NCI-H1417 treated with DMSO at 0.1 percent for 48 hours (cell line): ENCODE measurements at regions not wholly inside any gene's neighbourhood (a gene's known extent, or its start where the extent isn't known, plus 50 kb on each side); places are given as distances from the start of the nearest gene placed in this dataset.

Source experiments
- DNase-seq: peaks from one replicate; lab custom pipeline; 2025; lab: John Stamatoyannopoulos, UW

GRCh38 chr2:64338910-64339500 is 115.0 kb upstream of the LGALSL start:
- DNase-seq, result no peak

GRCh38 chr2:64341461-64341860 is 112.5 kb upstream of the LGALSL start:
- no peak for DNase-seq

DNA sequence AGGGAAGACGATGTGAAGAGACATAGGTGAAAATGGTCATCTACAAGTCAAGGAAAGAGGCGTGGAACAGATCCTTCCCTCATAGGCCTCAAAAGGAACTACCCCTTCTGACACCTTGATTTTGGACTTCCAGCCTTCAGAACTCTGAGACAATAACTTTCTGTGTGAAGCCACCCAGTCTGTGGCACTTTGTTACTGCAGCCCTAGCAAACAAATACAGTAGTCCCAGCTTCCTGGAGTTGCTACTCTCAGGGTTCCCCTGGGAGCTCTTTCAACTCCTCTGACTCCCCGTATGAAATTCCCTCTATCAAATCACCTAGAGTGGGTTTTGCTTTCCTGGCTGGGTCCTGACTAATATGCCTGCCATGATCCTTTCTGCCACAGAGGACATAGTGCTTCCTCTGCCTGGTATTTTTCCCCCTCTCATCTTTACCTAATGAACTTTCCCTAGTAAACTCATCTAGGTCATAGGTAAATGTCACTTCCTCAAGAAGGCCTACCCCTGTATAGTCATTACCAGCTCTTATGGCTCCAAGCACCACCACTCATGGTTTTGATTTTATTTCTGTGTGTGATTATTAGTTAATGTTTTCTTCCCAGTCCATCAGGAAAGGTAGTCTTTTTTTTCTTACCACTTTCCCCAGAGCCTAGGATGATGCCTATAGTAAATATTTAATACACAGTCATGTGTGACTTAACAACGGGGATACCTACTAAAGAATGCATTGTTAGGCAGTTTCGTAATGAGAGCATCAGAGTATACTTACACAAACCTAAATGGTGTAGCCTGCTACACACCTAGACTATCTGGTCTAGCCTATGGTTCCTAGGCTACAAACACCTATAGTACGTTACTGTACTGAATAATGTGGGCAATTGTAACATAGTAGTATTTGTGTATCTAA is 111.5 kb upstream of the LGALSL start:
- no peak for DNase-seq

GRCh38 chr2:64344999-64345576 is 108.9 kb upstream of the LGALSL start:
- DNase-seq, result no peak

- DNase-seq, result no peak
Measured at GRCh38 chr2:64345998-64346397, 108.0 kb upstream of the LGALSL start.

- DNase-seq, result no peak
Measured at GRCh38 chr2:64348386-64349130, 105.4 kb upstream of the LGALSL start.

GRCh38 chr2:64349131-64349530 is 104.8 kb upstream of the LGALSL start:
- no peak for DNase-seq

- no peak for DNase-seq
Measured at GRCh38 chr2:64350996-64351395, 103.0 kb upstream of the LGALSL start.

DNA sequence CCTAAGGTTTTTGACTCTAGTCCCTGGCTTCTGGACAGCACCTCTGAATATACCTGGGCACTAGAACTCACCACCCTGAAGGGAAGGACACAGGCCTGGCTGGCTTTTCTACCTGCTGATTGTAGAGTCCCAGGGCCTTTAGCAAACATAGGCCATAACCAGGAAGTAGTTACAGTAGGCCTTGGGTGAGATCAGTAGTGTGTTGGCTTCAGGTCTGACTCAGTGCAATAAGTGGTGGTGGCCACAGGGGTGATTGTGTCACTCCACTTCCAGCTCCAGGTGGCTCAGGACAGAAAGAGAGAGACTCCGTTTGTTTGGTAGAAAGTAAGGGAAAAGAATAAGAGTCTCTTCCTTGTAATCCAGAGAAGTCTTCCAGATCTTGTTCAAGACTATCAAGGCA is 101.7 kb upstream of the LGALSL start:
- DNase-seq, result no peak

DNA sequence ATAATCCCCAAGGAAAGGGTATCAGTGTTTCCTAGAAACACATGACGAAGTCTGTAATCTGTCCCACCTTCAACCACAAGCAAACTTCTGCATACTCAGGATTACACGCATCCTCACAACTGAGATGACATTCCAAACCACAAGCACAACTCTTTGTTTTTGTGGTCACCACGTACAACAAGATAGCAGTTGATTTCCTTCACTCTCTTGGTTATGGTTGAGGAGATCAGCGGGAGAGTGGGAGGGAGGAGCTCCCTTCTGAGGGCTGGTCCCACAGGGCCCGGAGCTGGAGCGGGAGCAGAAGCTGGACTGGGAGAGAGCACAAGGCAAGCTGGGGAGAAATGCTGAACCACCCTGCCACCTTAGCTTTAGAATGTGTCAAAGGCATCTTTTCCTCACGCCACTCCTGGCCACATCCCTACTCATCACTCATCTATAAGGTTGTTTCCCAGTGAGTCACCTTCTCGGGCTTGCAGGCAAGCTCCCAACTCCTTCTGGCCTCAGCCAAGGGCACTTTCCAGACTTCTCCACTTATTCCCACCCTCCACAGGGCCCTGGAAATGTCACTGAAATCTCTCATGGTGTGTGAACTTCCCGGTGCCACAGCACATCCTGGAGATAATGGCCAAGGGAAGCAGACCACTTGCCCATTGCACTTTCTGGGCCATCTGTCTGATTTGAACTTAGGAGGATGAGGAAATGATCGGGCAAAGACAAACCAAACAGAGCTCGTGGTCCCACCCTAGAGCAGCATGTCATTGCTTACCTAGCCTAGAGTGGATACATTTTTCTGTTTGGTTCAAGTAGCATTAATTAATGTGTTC is 98.9 kb upstream of the LGALSL start:
- DNase-seq, result no peak

- DNase-seq, result no peak
Measured at GRCh38 chr2:64356906-64357305, 97.1 kb upstream of the LGALSL start.

GRCh38 chr2:64359171-64359891 is 94.6 kb upstream of the LGALSL start:
- no peak for DNase-seq

DNA sequence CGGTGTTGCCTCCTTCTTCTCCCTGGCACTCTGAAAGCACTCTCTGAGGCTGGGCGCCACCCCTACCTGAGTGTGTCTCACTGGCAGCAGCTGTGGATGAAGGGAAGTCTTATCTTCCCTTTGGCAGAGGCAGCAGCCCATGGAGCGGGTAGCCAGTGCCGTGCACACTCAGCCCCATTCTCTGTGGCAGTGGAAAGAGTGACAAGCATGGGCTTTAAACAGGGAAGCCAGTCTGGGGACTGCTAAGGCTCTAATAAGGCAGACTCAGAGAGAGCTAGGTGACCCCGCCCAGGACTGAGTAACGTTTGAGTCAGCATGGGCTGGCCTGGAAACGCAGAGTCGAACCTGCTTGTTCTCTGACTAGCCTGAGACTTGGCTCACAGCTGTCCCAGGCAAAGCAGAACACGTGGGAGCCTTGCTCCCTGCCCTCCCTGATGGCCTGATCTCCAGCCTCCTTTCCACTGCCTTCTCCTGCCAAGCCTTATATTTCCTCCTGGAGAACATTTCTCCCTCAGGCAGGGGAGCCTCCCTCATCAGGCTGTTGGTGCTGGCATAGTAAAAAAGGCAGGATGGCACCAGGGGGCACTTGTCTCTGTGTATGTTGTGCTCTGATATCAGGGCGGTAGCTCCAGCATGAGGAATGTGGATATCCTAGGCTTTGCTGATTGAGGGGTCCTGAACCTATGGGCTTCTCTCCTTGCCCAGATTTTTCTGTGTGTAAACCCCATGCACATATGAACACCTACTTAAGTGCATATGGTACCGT is 93.9 kb upstream of the LGALSL start:
- no peak for DNase-seq

GRCh38 chr2:64361151-64361938 is 92.6 kb upstream of the LGALSL start:
- no peak for DNase-seq

- no peak for DNase-seq
Measured at GRCh38 chr2:64362562-64363026, 91.4 kb upstream of the LGALSL start.

DNA sequence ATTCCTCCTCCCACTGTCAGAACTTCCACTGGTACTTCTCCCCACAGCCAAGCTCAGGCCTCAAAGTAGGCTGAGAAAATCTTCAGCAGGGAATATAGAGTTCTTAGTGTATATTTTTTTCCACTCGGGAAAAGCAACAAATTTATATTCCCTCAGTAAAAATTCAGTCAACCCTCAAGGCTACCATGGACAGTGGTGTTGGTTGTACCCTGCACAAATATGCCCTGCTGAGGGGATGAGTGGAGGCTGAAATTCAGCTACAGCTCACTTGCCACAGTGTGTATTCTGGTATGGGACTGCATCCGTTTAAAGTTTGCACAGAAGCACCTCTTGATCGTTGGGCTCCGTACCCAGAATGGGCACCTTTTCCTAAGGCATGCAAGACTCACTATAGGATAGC is 90.8 kb upstream of the LGALSL start:
- no peak for DNase-seq

DNA sequence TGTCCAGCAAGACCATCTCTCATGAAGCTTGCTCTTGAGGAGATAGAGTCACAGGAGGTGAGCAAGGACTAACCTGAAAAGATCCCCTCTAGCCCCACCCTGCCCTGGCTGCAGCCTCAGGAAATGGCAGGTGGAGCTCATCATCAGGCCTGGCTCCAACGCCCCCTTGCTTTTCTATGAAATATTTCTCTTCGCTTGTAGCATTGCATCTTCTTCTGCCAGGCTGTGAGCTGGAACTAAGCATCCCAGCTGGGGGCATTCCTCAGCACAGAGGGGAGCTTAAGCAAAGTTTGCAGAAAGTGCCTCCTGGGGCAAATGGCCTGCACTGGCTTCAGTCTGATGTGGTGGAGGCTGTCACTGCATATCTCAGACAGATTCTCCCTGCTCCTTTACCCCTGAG is 90.1 kb upstream of the LGALSL start:
- no peak for DNase-seq

- no peak for DNase-seq
Measured at GRCh38 chr2:64367444-64368232, 86.3 kb upstream of the LGALSL start.
